HG03442 (cell line): ENCODE measurements at regions not wholly inside any gene's neighbourhood (a gene's known extent, or its start where the extent isn't known, plus 50 kb on each side); places are given as distances from the start of the nearest gene placed in this dataset.
A peak's percentile ranks its signal among the peaks of the same experiment; 100 is the strongest.

Experiments used
- ATAC-seq: cut with Tn5 transposase; IDR thresholded peaks from one replicate; pipeline ENCODE4 v1.9.1; 2021; ENCODE audit warnings: mild to moderate bottlenecking, moderate library complexity; ENCODE audit not compliant: unreplicated experiment

DNA sequence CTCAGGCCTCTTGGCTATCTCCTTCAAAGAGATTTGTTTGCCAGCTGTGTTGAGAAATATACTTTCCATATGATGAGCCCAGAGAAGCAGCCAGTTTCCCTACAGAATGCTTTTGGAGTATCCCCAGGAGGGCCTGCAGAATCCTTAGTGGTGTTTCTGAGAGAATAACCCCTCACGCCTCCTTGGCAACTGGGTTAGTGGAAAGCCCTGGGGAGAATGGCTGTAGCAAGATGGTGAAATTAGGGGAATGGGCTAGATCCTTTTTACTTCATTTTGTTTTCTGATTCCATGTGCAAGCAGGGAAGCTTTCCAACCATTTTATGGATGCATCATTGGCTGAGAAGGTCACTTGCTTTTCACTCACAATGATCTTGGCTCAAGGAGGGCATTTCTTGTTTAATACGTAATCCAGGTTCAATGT, 364.6 kb downstream of the DMRT2 start:
- no peak for ATAC-seq

GRCh38 chr9:1415146-1415545, 365.0 kb downstream of the DMRT2 start:
- no peak for ATAC-seq

DNA sequence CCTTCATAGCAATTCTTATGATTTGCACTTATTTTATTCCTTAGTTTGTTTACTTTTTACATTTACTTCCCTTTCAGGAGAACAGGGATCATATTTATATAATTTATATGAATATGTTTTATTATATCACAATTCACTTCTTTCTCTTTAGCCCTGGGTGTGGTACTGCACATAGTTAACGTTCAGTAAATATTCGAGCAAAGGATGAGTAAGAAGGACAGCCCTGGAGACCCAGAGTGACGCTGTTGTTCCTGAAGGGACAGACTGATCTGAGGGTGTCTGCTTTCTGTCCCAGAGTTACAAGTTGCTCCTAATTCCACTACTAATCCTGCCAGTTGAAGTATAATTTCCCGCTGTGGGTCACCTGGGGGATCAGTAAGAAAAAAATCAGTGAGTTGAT, 366.1 kb downstream of the DMRT2 start:
- no peak for ATAC-seq

DNA sequence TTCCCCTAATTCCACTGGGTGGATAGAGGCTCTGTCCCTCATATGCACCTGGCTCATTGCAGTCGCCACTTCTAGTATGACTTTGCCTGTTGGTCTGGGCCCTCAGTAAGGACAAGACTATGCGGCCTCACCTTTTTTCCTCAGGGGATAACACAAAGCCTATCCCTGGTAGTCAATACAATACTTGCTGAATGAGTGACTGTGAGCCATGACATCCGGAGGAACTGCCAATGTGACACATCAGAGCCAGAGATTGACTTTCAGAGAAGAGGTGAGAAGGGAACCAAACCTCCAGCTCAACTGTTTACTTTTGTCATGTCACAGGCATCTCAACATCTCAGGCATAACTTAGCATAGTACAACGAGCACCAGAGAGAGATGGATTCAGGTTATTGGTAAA, 371.3 kb downstream of the DMRT2 start:
- no peak for ATAC-seq

- no peak for ATAC-seq
Observed at GRCh38 chr9:1427875-1428274, 377.7 kb downstream of the DMRT2 start.

DNA sequence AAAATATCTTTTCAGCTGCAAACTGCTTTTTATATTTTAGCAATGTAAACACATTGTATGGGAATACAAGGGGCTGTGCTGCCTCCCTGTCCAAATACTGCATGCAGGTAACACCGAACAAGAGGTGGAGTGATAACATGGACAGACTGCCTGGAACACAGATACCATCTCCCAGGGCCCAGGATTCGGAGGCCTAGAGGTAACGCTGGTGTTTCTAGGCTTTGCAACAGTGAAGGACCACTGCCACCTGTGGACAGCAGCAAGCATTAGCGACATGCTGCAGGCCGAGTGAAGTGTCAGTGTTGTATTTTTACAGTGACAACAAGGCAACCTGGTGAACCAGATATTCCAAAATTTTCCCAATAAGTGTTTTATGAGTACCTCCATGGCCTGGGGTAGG, 379.1 kb downstream of the DMRT2 start:
- no peak for ATAC-seq

- no peak for ATAC-seq
Observed at GRCh38 chr9:1431461-1431860, 381.3 kb downstream of the DMRT2 start.

- ATAC-seq, result no peak
Observed at GRCh38 chr9:1434052-1434767, 384.1 kb downstream of the DMRT2 start.

GRCh38 chr9:1434811-1435210, 384.7 kb downstream of the DMRT2 start:
- no peak for ATAC-seq

GRCh38 chr9:1440256-1440655, 390.1 kb downstream of the DMRT2 start:
- ATAC-seq, result no peak

DNA sequence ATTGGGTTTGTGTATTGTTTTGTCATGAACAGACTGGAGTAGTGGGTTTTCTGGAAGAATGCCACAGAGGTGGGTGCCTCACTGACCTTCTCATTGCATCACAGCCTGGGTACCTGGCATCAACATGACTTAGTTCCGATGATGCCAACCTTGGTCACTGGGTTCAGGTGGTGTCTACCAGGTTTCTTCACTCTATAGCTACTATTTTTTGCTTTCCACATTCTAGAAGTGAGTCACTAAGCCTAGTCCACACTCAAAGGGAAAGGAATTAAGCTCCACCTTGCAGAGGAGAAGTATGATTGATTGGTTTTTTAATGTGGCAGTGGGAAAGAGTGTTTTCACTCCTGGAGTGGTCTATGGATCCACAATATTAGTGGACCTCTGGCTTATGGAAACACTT, 391.9 kb downstream of the DMRT2 start:
- ATAC-seq, result no peak

DNA sequence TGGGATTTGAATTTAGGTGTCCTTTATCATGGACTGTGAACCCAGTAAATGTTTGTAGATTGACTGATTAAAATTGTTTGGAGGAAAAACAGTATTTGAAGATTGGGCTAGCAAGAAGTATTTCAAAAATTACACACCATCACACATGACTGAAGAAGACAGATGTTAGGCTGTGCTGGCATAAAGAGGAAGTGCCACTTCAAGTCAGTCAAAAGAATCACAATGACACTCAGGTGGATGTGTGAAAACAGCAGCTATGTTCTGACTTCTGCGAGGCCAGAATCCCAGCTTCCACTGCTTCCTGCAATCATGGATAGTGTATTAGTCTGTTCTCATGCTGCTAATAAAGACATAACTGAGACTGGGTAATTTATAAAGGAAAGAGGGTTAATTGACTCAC, 393.3 kb downstream of the DMRT2 start:
- ATAC-seq, result no peak

DNA sequence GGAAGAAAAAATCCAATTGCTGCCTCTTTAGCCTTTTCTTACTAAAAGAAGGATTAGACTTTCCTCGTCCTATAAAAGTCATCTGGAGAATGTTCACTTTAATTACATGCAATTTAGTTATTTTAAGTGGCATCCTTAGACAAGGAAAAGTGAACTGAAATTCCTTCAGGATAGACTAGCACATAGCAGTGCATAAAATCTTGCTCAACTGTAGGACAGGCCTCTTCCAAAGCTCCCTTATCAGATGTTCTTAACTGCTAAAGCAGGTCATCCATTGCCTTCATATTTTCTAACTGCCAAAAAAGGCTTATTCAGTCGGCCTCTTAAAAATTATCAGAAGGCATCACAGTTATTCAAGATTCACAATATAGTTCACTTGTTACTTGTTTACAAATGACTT, 396.5 kb downstream of the DMRT2 start:
- ATAC-seq, result no peak

- no peak for ATAC-seq
Observed at GRCh38 chr9:1453636-1454035, 403.5 kb downstream of the DMRT2 start.

DNA sequence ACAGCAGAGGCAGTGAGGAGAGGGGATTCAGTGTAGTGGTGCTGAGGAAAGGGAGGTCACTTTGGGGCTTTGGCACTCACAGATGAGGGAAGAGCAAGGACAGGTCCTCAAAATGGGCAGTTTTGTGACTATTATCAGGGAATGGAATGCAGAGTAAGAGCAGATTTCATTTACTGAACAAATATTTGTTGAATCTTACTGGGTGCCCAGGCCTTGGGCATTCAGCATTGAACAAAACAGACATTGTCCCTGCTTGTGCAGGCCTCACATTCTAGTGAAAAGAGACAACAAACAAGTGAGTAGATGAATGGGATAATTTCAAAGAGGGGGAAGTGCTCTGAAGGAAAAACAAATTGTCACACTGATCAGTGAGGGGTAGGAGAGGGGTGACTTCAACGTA, 404.1 kb downstream of the DMRT2 start:
- ATAC-seq, result no peak

DNA sequence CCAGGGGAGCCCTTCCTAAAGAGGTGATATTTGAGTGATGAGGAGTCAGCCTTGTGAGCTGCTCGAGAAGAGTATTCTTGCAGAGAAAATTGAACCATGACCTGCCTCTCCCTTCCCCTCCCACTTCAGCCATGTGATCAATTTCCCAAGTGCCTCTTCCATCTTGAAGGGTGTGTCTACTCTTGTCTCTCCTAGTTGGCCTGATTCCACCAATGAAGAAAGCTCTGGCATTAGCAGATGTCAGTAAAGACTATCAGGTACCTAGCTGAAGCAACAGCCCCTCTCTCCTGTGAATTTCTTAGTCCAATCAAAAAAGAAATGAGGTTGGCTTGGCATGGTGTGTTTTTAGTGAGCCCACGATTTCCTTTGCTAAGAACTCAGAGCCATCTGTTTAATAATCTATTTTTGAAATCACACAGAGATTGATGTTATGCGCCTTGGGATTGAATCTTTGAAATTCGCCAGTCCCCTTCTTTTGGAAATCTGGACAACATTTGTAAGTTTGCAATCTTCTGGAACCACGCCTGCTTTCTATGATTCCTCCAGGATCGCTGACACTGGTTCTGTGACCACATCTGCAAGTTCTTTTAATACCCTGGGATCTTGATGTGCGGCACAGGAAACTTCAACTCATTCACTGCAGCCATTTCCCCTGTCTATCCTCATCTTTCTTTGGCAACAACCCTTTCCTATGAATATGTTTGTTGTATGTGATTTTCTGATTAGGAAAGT, 404.6 kb downstream of the DMRT2 start:
- no peak for ATAC-seq

- ATAC-seq, result no peak
Observed at GRCh38 chr9:1455766-1456165, 405.6 kb downstream of the DMRT2 start.

DNA sequence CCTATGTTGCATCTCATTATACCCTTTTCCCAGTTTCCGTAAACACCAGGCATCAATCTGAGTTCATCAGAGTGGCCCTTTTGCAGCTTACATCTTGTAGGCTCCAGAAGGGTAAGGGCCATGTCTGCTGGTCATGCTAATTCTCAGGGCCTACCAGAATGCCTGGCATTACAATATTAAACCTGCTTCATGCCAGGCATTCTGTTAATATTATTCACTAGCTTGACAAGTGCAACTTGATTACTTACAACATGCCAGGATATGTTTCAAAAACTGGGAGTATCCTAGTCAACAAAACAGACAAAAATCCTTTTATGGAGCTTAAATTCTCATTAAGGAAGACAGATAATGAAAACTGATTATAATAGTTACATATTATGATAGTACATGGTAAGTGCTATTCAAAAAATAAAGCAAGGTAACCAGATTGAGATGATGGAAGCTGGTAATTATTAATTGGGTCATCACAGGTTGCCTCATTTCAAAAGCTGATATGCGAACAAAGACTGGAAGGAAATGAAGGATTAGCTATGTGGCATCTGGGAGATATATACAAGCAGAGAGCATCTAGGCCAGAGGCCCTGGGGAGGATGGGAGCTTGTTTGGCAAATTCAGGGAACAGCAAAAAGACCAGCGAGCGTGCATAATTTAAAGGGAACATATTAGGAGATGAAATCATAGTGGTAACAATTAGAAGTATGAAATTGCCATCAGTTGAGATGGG, 406.3 kb downstream of the DMRT2 start:
- no peak for ATAC-seq

- no peak for ATAC-seq
Observed at GRCh38 chr9:1457460-1457859, 407.3 kb downstream of the DMRT2 start.

DNA sequence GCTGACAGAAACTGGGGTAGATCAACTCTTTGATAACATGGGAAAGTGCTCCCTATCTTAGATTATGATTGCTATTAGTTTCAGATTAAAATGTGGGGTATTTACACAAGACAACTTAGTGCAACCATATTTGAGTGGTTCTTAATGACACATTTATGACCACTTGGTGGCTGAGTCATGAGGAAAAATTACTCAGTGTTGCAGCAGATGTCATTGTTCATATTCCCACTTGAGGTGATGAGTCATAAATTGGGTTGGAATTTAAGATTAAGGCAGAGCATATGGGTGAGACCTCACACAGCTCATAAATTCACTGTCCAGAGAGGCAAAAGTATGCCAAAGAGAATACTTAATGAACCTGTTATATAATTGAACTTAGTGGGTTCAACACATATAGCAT, 408.3 kb downstream of the DMRT2 start:
- ATAC-seq, result no peak

- ATAC-seq, result peak; percentile 80
Observed at GRCh38 chr9:1460143-1460769, 410.1 kb downstream of the DMRT2 start.

GRCh38 chr9:1461812-1462211, 411.7 kb downstream of the DMRT2 start:
- no peak for ATAC-seq
